Fibroblast of lung (primary cell): ENCODE measurements at regions not wholly inside any gene's neighbourhood (a gene's known extent, or its start where the extent isn't known, plus 50 kb on each side); places are given as distances from the start of the nearest gene placed in this dataset.

Experiments
- DNase-seq, 2 donors: peaks; one replicate each; pipeline versions ENCODE4 v3.0.0 to v3.0.0-alpha.2; 2010; ENCODE audit warnings: low read depth in 2 of 2
- H2AFZ ChIP-seq: 2 replicates; pipeline ENCODE4 v1.5.1; 2012; ENCODE audit warnings: low read length, control low read depth, inconsistent platforms
- H3K27ac ChIP-seq: 2 replicates; pipeline ENCODE4 v1.5.1; 2011; ENCODE audit warnings: low read length, control low read depth; ENCODE audit not compliant: insufficient read depth
- H3K27me3 ChIP-seq: 2 replicates; pipeline ENCODE4 v1.5.1; 2011; ENCODE audit warnings: mild to moderate bottlenecking, low read length; ENCODE audit not compliant: control insufficient read depth, insufficient read depth
- H3K36me3 ChIP-seq: 2 replicates; pipeline ENCODE4 v1.5.1; 2011; ENCODE audit warnings: low read length; ENCODE audit not compliant: control insufficient read depth, insufficient read depth
- H3K4me1 ChIP-seq: 2 replicates; pipeline ENCODE4 v1.5.1; 2011; ENCODE audit warnings: low read length; ENCODE audit not compliant: control insufficient read depth, insufficient read depth; ENCODE audit errors: extremely low read depth
- H3K4me2 ChIP-seq: 2 replicates; pipeline ENCODE4 v1.5.1; 2011; ENCODE audit warnings: low read length, control low read depth; ENCODE audit not compliant: insufficient read depth; ENCODE audit errors: extremely low read depth
- H3K4me3 ChIP-seq, 4 experiments: fragments of 200-600 bp in 1 of 4; sonication (generic) in 1 of 4; replicated peaks in 1 of 4; 2 replicates each; pipeline ENCODE4 v1.5.1; 2011 to 2016; ENCODE audit warnings: low read length in 4 of 4, low read depth in 3 of 4, mild to moderate bottlenecking in 3 of 4, control low read depth in 2 of 4, inconsistent platforms in 1 of 4, mixed read lengths in 1 of 4; ENCODE audit not compliant: insufficient read depth in 1 of 4; ENCODE audit errors: control extremely low read depth in 1 of 4
- H3K79me2 ChIP-seq: 2 replicates; pipeline ENCODE4 v1.5.1; 2012; ENCODE audit warnings: mild to moderate bottlenecking, low read length, inconsistent platforms; ENCODE audit not compliant: control insufficient read depth, insufficient read depth
- H3K9ac ChIP-seq: 2 replicates; pipeline ENCODE4 v1.5.1; 2011; ENCODE audit warnings: mild to moderate bottlenecking, low read length, control low read depth; ENCODE audit not compliant: insufficient read depth
- H3K9me3 ChIP-seq: 2 replicates; pipeline ENCODE4 v1.5.1; 2012; ENCODE audit warnings: low read depth, low read length; ENCODE audit not compliant: control insufficient read depth, insufficient read depth
- H4K20me1 ChIP-seq: 2 replicates; pipeline ENCODE4 v1.5.1; 2011; ENCODE audit warnings: low read length; ENCODE audit not compliant: control insufficient read depth, insufficient read depth; ENCODE audit errors: extremely low read depth
- EZH2 ChIP-seq: IDR thresholded peaks from 2 replicates; pipeline ENCODE4 v1.5.1; 2012; ENCODE audit warnings: low read length, control low read depth, mild to moderate bottlenecking; ENCODE audit errors: missing control alignments
- TF ChIP-seq, protein P1 (sequence below), 2 donors: IDR thresholded peaks in 1 of 2; conservative IDR thresholded peaks in 1 of 2; 1 replicate in 1 of 2; 2 replicates in 1 of 2; pipeline ENCODE4 v1.5.1; 2011 to 2012; ENCODE audit warnings: low read length in 2 of 2, control low read depth in 1 of 2, inconsistent platforms in 1 of 2, low read depth in 1 of 2, mild to moderate bottlenecking in 1 of 2

DNA sequence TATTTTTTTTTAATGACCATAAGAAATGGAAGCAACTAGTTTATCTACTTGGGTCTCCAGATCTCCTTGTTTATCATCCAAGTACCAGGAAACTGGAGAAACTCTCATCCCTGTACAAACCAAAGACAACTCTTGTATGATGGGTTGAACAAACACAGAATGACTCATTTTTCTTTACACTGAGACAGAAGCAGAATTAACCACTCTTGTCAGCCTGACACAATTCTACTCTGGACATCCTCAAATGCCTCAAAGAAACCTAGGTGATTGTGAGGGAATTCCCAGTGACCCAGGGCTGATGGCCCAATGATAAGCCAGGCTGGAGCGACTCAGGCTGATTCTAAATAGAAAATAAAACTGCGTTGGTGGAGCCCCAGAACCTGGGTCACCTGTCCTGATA lies 151.5 kb downstream of the ZNF737 start:
- H3K27me3 ChIP-seq, result no peaks in the 10 kb centered on the region
- H3K9ac ChIP-seq, result no peak overlapping the region
- H3K27ac ChIP-seq, result no peak overlapping the region
- no peaks in the 10 kb centered on the region for H3K36me3 ChIP-seq
- H2AFZ ChIP-seq, result no peak overlapping the region
- no peak overlapping the region for H3K4me2 ChIP-seq
- no peak for DNase-seq
- no peaks in the 10 kb centered on the region for H3K4me1 ChIP-seq
- no peak for TF ChIP-seq EZH2
- TF ChIP-seq, protein P1, sequence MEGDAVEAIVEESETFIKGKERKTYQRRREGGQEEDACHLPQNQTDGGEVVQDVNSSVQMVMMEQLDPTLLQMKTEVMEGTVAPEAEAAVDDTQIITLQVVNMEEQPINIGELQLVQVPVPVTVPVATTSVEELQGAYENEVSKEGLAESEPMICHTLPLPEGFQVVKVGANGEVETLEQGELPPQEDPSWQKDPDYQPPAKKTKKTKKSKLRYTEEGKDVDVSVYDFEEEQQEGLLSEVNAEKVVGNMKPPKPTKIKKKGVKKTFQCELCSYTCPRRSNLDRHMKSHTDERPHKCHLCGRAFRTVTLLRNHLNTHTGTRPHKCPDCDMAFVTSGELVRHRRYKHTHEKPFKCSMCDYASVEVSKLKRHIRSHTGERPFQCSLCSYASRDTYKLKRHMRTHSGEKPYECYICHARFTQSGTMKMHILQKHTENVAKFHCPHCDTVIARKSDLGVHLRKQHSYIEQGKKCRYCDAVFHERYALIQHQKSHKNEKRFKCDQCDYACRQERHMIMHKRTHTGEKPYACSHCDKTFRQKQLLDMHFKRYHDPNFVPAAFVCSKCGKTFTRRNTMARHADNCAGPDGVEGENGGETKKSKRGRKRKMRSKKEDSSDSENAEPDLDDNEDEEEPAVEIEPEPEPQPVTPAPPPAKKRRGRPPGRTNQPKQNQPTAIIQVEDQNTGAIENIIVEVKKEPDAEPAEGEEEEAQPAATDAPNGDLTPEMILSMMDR (conservative IDR thresholded peaks at IDR 0.05 in 1 of 2, IDR thresholded peaks at IDR 0.05 in 1 of 2; ENCODE audit: low read depth in 1 of 2, low read length in 2 of 2), result no peak
- H4K20me1 ChIP-seq, result no peaks in the 10 kb centered on the region
- H3K79me2 ChIP-seq, result no peaks in the 10 kb centered on the region
- H3K4me3 ChIP-seq, result no peak overlapping the region
- no peaks in the 10 kb centered on the region for H3K9me3 ChIP-seq

DNA sequence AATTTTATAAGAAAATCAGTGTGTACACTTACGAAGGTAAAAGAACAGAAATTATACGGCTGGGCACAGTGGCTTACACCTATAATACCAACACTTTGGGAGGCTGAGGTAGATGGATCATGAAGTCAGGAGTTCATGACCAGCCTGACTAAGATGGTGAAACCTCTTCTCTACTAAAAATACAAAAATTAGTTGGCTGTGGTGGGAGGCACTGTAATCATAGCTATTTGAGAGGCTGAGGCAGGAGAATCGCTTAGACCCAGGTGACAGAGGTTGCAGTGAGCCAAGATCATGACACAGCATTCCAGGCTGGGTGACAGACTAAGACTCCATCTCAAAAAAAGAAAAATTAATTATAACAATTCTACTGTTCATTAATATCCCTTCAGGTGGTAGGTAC lies 151.9 kb downstream of the ZNF737 start:
- no peaks in the 10 kb centered on the region for H3K27me3 ChIP-seq
- H3K36me3 ChIP-seq, result no peaks in the 10 kb centered on the region
- no peak for DNase-seq
- H3K4me3 ChIP-seq, result no peak overlapping the region
- H3K4me2 ChIP-seq, result no peak overlapping the region
- TF ChIP-seq EZH2, result no peak
- TF ChIP-seq, protein P1 (conservative IDR thresholded peaks at IDR 0.05 in 1 of 2, IDR thresholded peaks at IDR 0.05 in 1 of 2; ENCODE audit: low read depth in 1 of 2, low read length in 2 of 2), result no peak
- H4K20me1 ChIP-seq, result no peaks in the 10 kb centered on the region
- H2AFZ ChIP-seq, result no peak overlapping the region
- no peaks in the 10 kb centered on the region for H3K4me1 ChIP-seq
- no peak overlapping the region for H3K27ac ChIP-seq
- H3K9me3 ChIP-seq, result no peaks in the 10 kb centered on the region
- no peak overlapping the region for H3K9ac ChIP-seq
- H3K79me2 ChIP-seq, result no peaks in the 10 kb centered on the region

DNA sequence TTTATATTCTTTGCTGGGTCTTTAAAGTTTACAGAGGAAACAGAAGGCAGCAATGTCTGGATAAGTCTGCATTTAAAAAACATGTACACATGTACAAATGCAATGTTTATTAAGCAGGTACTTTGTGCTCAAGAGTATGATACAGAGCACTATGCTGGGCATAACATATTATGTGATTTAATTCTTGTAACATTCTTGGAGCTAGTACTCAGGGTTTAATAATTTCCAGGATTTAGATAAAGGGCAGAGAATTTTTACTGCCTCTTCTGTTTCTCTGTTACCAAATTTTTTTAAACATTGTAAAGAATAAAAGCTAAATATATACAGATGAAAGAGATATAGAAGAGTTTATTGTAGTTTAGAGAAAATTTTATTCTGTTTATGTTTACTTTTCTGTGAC lies 152.7 kb downstream of the ZNF737 start:
- H3K4me2 ChIP-seq, result no peak overlapping the region
- H3K27ac ChIP-seq, result no peak overlapping the region
- H3K9me3 ChIP-seq, result no peaks in the 10 kb centered on the region
- no peak for DNase-seq
- no peaks in the 10 kb centered on the region for H3K4me1 ChIP-seq
- TF ChIP-seq, protein P1 (conservative IDR thresholded peaks at IDR 0.05 in 1 of 2, IDR thresholded peaks at IDR 0.05 in 1 of 2; ENCODE audit: low read depth in 1 of 2, low read length in 2 of 2), result no peak
- no peak for TF ChIP-seq EZH2
- no peak overlapping the region for H3K4me3 ChIP-seq
- H3K79me2 ChIP-seq, result no peaks in the 10 kb centered on the region
- no peaks in the 10 kb centered on the region for H3K36me3 ChIP-seq
- no peaks in the 10 kb centered on the region for H3K27me3 ChIP-seq
- H4K20me1 ChIP-seq, result no peaks in the 10 kb centered on the region
- no peak overlapping the region for H2AFZ ChIP-seq
- H3K9ac ChIP-seq, result no peak overlapping the region
